ENCODE measurements at regions not wholly inside any gene's neighbourhood (a gene's known extent, or its start where the extent isn't known, plus 50 kb on each side); places are given as distances from the start of the nearest gene placed in this dataset.

GRCh38 chr2:21438949-21439348 lies 315.2 kb downstream of the TDRD15 start:
- DNase-seq (ENCODE audit: low read depth), result no peak

- no peak for DNase-seq (ENCODE audit: low read depth)
Observed at GRCh38 chr2:21441442-21441841, 317.7 kb downstream of the TDRD15 start.

GRCh38 chr2:21443494-21444105 lies 319.8 kb downstream of the TDRD15 start:
- no peak for DNase-seq (ENCODE audit: low read depth)

- no peak for DNase-seq (ENCODE audit: low read depth)
Observed at GRCh38 chr2:21449881-21450280, 326.1 kb downstream of the TDRD15 start.

- DNase-seq (ENCODE audit: low read depth), result no peak
Observed at GRCh38 chr2:21451403-21451802, 327.6 kb downstream of the TDRD15 start.

GRCh38 chr2:21452263-21452662 lies 328.5 kb downstream of the TDRD15 start:
- DNase-seq (ENCODE audit: low read depth), result no peak

- DNase-seq (ENCODE audit: low read depth), result no peak
Observed at GRCh38 chr2:21452678-21453077, 328.9 kb downstream of the TDRD15 start.

GRCh38 chr2:21453723-21454450 lies 330.1 kb downstream of the TDRD15 start:
- DNase-seq (ENCODE audit: low read depth), result no peak

GRCh38 chr2:21454839-21455238 lies 331.1 kb downstream of the TDRD15 start:
- DNase-seq (ENCODE audit: low read depth), result no peak

GRCh38 chr2:21461754-21462240 lies 338.0 kb downstream of the TDRD15 start:
- no peak for DNase-seq (ENCODE audit: low read depth)

- no peak for DNase-seq (ENCODE audit: low read depth)
Observed at GRCh38 chr2:21466341-21466927, 342.7 kb downstream of the TDRD15 start.

- DNase-seq (ENCODE audit: low read depth), result no peak
Observed at GRCh38 chr2:21467280-21467818, 343.6 kb downstream of the TDRD15 start.

- no peak for DNase-seq (ENCODE audit: low read depth)
Observed at GRCh38 chr2:21467910-21468309, 344.1 kb downstream of the TDRD15 start.

GRCh38 chr2:21468624-21469023 lies 344.9 kb downstream of the TDRD15 start:
- DNase-seq (ENCODE audit: low read depth), result no peak

- DNase-seq (ENCODE audit: low read depth), result no peak
Observed at GRCh38 chr2:21469158-21469557, 345.4 kb downstream of the TDRD15 start.

GRCh38 chr2:21469564-21469963 lies 345.8 kb downstream of the TDRD15 start:
- DNase-seq (ENCODE audit: low read depth), result no peak

GRCh38 chr2:21480162-21480561 lies 356.4 kb downstream of the TDRD15 start:
- no peak for DNase-seq (ENCODE audit: low read depth)

GRCh38 chr2:21484643-21485042 lies 360.9 kb downstream of the TDRD15 start:
- DNase-seq (ENCODE audit: low read depth), result no peak

GRCh38 chr2:21486445-21486844 lies 362.7 kb downstream of the TDRD15 start:
- no peak for DNase-seq (ENCODE audit: low read depth)

- DNase-seq (ENCODE audit: low read depth), result no peak
Observed at GRCh38 chr2:21489080-21489479, 365.3 kb downstream of the TDRD15 start.

GRCh38 chr2:21498016-21498415 lies 374.2 kb downstream of the TDRD15 start:
- no peak for DNase-seq (ENCODE audit: low read depth)

GRCh38 chr2:21500401-21500945 lies 376.7 kb downstream of the TDRD15 start:
- no peak for DNase-seq (ENCODE audit: low read depth)

Measured in stimulated activated CD8-positive, alpha-beta memory T cell treated with anti-CD3 and anti-CD28 coated beads, Interleukin-15, amount 100 ng/mL, for 24 hours (primary cell).